HG02981 (cell line): ENCODE measurements at regions not wholly inside any gene's neighbourhood (a gene's known extent, or its start where the extent isn't known, plus 50 kb on each side); places are given as distances from the start of the nearest gene placed in this dataset.

Experiments used
- ATAC-seq: cut with Tn5 transposase; IDR thresholded peaks from one replicate; pipeline ENCODE4 v1.9.1; 2021; ENCODE audit warnings: mild to moderate bottlenecking, moderate library complexity; ENCODE audit not compliant: unreplicated experiment

GRCh38 chr10:111784436-111784835, 399.1 kb downstream of the GPAM start:
- ATAC-seq = no peak

- ATAC-seq = no peak
Observed at GRCh38 chr10:111784946-111785465, 398.6 kb downstream of the GPAM start.

DNA sequence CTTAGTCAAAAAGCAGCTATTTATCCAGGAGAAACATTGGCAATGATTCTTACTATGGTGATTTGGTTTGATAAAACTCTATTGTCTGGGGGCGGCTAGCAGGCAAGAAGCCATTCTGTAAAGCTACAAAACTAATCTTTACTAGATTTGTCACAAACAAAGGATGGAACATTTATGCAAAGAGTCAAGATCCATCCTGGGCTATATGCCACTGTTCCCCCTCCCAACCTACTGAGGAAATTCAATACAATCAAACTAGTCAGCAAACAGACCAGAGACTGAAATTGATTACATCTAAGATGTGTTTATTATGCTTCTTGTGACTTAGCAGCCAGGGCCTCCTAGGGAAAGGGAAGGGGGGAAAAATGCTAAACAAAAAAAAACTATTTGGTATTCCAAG, 397.6 kb downstream of the GPAM start:
- ATAC-seq = no peak

DNA sequence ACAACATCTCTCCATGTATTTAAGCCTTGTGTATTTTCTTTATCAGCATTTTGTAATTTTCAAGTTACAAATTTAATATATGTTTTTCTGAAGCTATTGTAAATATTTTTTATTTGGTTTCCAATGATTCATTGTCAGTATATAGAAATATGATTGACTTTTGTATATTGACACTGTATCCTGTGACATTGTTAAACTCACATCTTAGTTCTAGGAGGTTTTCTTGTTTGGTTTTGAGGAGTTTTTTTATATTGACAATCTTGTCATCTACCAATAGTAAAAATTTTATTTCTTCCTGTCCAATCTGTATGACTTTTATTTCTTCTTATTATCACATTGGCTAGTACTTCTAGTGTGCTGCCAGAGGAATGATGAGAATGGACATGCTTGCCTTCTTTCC, 393.7 kb downstream of the GPAM start:
- no peak for ATAC-seq

DNA sequence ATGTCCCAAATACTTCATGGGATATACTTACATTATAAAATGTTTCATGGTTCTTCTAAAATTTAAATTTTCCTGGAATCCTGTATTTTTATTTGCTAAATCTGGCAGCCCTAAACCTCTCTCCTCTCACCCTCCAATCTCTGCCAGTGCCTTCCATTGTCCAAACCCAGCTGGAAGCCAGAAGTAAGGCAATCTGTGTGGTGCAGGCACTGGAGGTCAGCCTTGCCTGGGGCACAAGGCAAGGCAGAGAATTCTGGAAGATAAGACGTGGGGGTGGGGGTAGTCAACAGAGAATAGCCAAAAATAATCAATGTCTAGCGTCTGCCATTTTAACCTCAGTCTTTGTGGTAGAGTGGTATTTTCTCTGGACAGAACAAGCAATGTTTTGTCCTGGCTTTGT, 381.7 kb downstream of the GPAM start:
- no peak for ATAC-seq

DNA sequence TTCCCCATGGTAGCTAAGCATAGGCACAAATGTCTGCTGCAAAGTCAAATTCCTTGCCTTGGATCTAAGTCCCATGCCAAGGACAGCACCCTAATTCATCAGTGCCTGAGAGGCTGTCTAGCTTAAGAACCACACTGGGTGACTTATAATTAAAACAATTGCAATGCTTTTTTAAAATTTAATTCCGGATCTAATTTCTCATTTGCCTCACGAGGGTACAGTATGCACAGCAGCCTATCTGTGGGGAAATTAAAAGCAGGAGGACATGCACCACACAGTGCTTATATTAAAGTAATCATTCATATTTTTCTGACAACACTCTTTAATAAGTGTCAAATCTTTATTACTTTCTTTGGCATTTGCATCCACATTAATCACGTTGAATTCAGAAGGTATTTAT, 378.8 kb downstream of the GPAM start:
- ATAC-seq = no peak

- ATAC-seq = no peak
Observed at GRCh38 chr10:111811517-111811916, 372.0 kb downstream of the GPAM start.

GRCh38 chr10:111820471-111820870, 363.1 kb downstream of the GPAM start:
- no peak for ATAC-seq

GRCh38 chr10:111821871-111822270, 361.7 kb downstream of the GPAM start:
- ATAC-seq = no peak

DNA sequence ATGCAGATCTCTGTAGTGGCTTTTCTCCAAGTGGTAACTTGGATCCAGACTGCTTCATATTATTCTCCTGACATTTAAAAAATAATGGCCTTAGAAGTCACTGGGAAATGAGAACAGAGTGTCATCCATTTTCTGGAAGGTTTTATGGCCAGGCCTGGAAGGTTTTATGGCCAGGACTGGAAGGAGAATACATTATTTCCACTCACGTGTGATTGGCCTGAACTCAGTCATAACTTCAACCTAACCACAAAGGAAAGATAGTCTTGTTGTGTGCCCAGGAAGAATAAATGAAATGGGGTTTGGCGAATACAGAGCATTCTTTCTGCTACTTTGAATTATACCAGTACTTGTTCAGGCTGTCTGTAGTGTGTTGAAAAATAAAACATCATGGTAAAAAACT, 360.9 kb downstream of the GPAM start:
- no peak for ATAC-seq

GRCh38 chr10:111824128-111824527, 359.4 kb downstream of the GPAM start:
- ATAC-seq = no peak

GRCh38 chr10:111830359-111830758, 353.2 kb downstream of the GPAM start:
- no peak for ATAC-seq

- ATAC-seq = no peak
Observed at GRCh38 chr10:111831058-111831457, 352.5 kb downstream of the GPAM start.

DNA sequence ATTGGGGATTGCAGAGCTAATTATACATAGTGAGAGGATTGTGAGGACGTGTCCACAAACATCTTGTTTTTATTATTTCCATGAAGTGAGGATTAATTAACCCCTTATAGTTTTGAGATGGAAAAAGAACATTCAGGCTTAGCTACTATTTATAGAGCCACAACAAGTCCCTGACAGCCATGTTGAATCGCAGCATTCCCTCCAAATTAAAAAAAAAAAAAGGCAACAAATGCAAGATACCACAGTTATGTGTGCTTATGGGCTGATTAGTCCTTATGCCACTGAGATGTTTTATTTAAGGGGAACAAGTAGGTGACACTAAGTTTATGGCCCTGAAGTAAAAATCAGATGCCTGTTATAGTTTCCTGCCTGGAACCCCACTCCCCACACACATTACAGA, 350.3 kb downstream of the GPAM start:
- no peak for ATAC-seq

- no peak for ATAC-seq
Observed at GRCh38 chr10:111835574-111835973, 348.0 kb downstream of the GPAM start.

DNA sequence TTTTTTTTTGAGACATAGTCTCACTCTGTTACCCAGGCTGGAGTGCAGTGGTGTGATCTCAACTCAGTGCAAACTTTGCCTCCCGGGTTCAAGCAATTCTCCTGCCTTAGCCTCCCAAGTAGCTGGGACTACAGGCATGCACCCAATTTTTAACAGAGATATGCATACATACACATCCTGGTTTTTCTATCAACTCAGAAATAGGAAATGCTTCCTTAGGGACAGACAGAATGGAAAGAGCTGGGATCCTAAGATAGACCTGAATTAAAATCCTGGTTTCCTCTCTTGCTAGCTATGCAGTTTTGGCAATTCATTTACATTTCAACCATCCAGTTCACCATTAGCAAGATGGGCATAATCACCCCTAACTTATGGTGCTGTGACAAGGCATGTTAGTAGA, 347.5 kb downstream of the GPAM start:
- ATAC-seq = no peak

GRCh38 chr10:111836571-111836970, 347.0 kb downstream of the GPAM start:
- ATAC-seq = no peak

DNA sequence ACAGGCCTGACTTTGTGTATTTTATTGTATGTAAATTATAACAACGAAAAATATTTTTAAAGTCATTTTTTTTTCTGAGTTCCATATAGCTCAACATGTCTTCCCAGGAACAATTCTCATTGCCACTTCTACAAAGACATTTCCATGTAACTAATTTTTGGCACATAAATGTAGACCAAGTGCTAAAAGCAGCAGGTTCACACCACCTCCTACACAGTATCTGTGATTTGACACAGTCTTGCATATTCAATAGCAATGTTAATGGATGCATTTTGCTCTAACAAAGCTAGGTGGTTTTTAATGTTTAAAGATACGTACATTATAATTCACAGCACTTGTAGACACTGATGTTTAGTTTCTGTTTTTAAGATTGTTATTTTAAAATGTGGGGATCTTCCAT, 346.5 kb downstream of the GPAM start:
- ATAC-seq = no peak

GRCh38 chr10:111837985-111838384, 345.6 kb downstream of the GPAM start:
- ATAC-seq = no peak

GRCh38 chr10:111840546-111840945, 343.0 kb downstream of the GPAM start:
- ATAC-seq = no peak

DNA sequence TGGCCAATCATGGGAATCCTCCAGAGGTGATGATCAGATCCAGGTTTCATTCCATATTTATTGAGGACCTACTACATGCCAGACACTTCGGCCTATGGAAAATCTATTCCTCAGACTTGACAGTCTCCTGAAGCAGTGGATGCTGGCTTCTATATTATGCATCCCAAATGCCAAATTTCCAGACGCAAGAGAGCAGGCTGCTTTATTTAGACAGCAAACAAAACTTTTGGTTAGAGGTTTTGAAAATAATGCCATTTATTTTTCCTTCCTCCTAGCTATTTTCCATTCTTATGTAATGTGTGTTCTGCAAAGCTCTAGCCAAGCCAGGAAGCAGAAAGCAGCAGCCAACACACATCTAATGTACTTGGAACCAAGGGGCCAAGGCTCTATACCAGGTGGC, 330.8 kb downstream of the GPAM start:
- no peak for ATAC-seq

DNA sequence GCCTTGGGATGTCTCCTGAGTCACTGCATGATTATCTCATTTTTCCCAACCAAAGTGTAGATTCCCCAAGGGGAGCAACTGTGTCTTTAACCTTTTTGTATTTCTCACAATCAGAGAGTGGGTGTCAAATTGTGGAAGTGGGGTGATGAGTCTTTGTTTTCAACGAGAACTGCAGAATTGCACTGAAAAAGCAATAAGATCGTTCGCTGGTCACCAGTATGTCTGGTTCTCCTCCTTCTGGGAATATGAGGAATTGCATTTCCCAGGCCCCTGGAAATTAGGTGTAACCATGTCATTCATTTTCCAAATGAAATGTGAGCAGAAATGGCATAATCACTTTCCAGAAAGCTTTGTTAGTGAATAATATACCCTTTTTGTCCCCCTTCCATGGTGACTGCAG, 326.9 kb downstream of the GPAM start:
- no peak for ATAC-seq

- no peak for ATAC-seq
Observed at GRCh38 chr10:111865550-111865949, 318.0 kb downstream of the GPAM start.

DNA sequence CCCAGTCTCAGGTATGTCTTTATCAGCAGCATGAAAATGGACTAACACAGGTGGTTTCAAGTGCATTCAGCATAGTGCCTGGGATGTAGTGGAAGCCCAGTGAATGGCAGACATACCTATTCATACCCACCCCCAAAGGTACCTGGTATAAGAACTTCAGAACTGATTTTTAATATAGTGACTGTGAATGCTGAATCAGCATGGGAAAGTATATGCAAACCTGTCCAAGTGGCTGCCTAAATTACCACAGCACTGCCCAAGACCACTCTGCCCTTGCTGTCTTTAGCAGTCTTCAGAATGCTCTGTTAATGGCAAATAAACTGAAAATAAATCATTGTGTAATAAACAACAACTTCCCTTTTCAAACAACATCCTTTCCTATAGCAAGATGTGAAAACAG, 312.1 kb downstream of the GPAM start:
- no peak for ATAC-seq
